HepG2 (cell line): ENCODE measurements at regions not wholly inside any gene's neighbourhood (a gene's known extent, or its start where the extent isn't known, plus 50 kb on each side); places are given as distances from the start of the nearest gene placed in this dataset.
"Not testable (repeated sequence)": the region's sequence is repeated elsewhere in the genome, so short reads cannot be mapped to it uniquely, and the experiment has no call there.

Experiments used
- ATAC-seq: fragments of 200-7000 bp; cut with Tn5 transposase; 3 replicates; pipeline ENCODE4 v1.9.1; 2020; ENCODE audit warnings: mild to moderate bottlenecking, moderate library complexity
- BruUV-seq: library from RNA; stranded (reverse); fragments of 400-500 nt; replicated peaks from 2 replicates; lab custom pipeline; 2021; lab: Mats Ljungman, UMichigan
- CTCF ChIA-PET: fragments of 300-600 bp; formaldehyde crosslinking; extraction: SDS; loops from one replicate; lab custom pipeline; 2021; ENCODE audit warnings: low total read pairs, inconsistent platforms, low intra/inter-chr PET ratio; lab: Yijun Ruan, JAX
- POLR2A ChIA-PET: fragments of 350-600 bp; sonication (Branson Sonifier 250); formaldehyde crosslinking; loops from one replicate; lab custom pipeline; 2020; ENCODE audit warnings: antibody characterized with exemption, inconsistent platforms; lab: Yijun Ruan, JAX
- DNase-seq: peaks from one replicate; pipeline ENCODE4 v3.0.0-alpha.2; 2015; ENCODE audit warnings: low spot score
- FAIRE-seq: peaks from 3 replicates; lab custom pipeline; 2011; peaks lifted over from hg19 to GRCh38; lab: Jason Lieb, UNC
- H2AFZ ChIP-seq: one replicate; pipeline ENCODE4 v1.6.1; 2011; ENCODE audit warnings: low read length, inconsistent platforms
- H3K27ac ChIP-seq: fragments of 300-600 bp; 3 replicates; pipeline ENCODE4 v1.8.0; 2011; ENCODE audit warnings: mixed run types, mild to moderate bottlenecking, mixed read lengths, low read length, inconsistent platforms; ENCODE audit not compliant: insufficient read depth; ENCODE audit errors: extremely low read length
- H3K27me3 ChIP-seq, 2 experiments: fragments of 200-600 bp in 1 of 2; 2 replicates in 1 of 2; 3 replicates in 1 of 2; pipeline versions ENCODE4 v1.6.0 to v1.8.0; 2011; ENCODE audit warnings: low read length in 2 of 2, mild to moderate bottlenecking in 2 of 2, moderate library complexity in 2 of 2, inconsistent platforms in 1 of 2; ENCODE audit not compliant: insufficient read depth in 2 of 2, control insufficient read depth in 1 of 2
- H3K36me3 ChIP-seq, 2 experiments: fragments of 200-600 bp in 1 of 2; replicated peaks in 1 of 2; 2 replicates in 1 of 2; 3 replicates in 1 of 2; pipeline versions ENCODE4 v1.5.1 to v1.8.0; 2011; ENCODE audit warnings: low read length in 2 of 2, inconsistent platforms in 1 of 2; ENCODE audit not compliant: insufficient read depth in 2 of 2, control insufficient read depth in 1 of 2
- H3K4me1 ChIP-seq: 2 replicates; pipeline ENCODE4 v1.5.1; 2012; ENCODE audit warnings: low read length, inconsistent platforms; ENCODE audit not compliant: insufficient read depth
- H3K4me2 ChIP-seq: 2 replicates; pipeline ENCODE4 v1.6.0; 2011; ENCODE audit warnings: low read depth, low read length, inconsistent platforms
- H3K4me3 ChIP-seq, 3 experiments: fragments of 200-600 bp in 1 of 3; sonication (generic), shearing (Covaris generic) in 1 of 3; replicated peaks in 1 of 3; 2 replicates each; pipeline ENCODE4 v1.5.1; 2011 to 2016; ENCODE audit warnings: low read length in 3 of 3, inconsistent platforms in 2 of 3, low read depth in 2 of 3, mild to moderate bottlenecking in 2 of 3, control low read depth in 1 of 3, mixed read lengths in 1 of 3; ENCODE audit not compliant: insufficient read depth in 1 of 3
- H3K79me2 ChIP-seq: one replicate; pipeline ENCODE4 v1.6.1; 2011; ENCODE audit warnings: low read length, inconsistent platforms; ENCODE audit not compliant: insufficient read depth
- H3K9ac ChIP-seq: 2 replicates; pipeline ENCODE4 v1.6.0; 2011; ENCODE audit warnings: mild to moderate bottlenecking, low read depth, low read length, inconsistent platforms; ENCODE audit not compliant: insufficient read depth
- H3K9me3 ChIP-seq: 2 replicates; pipeline ENCODE4 v1.5.1; 2012; ENCODE audit warnings: mild to moderate bottlenecking, low read length
- H4K20me1 ChIP-seq: 2 replicates; pipeline ENCODE4 v1.6.0; 2011; ENCODE audit warnings: inconsistent platforms, mild to moderate bottlenecking, low read length, moderate library complexity; ENCODE audit not compliant: insufficient read depth
- HNF1A ChIP-seq, 2 experiments: sonication (generic) in 1 of 2; formaldehyde crosslinking in 1 of 2; IDR thresholded peaks; 2 replicates each; pipeline versions ENCODE4 v1.4.0 to v1.6.1; 2016 to 2020; ENCODE audit warnings: borderline replicate concordance in 1 of 2, low read depth in 1 of 2, mild to moderate bottlenecking in 1 of 2, missing genetic modification reagents in 1 of 2
- HOXA3 ChIP-seq: sonication (generic); formaldehyde crosslinking; IDR thresholded peaks from 2 replicates; pipeline ENCODE4 v1.5.0; 2020; ENCODE audit warnings: missing genetic modification reagents
- MEIS2 ChIP-seq: sonication (generic); formaldehyde crosslinking; IDR thresholded peaks from 2 replicates; pipeline ENCODE4 v1.9.0; 2021; ENCODE audit warnings: mild to moderate bottlenecking, missing genetic modification reagents
- POGZ ChIP-seq: sonication (generic); formaldehyde crosslinking; IDR thresholded peaks from 2 replicates; pipeline ENCODE4 v1.4.0; 2020; ENCODE audit warnings: mild to moderate bottlenecking, missing genetic modification reagents
- ZC3H13 ChIP-seq: sonication (generic); formaldehyde crosslinking; IDR thresholded peaks from 2 replicates; pipeline ENCODE4 v1.8.1; 2023; ENCODE audit warnings: mild to moderate bottlenecking, missing genetic modification reagents, moderate library complexity
- ZFYVE20 ChIP-seq: sonication (generic); formaldehyde crosslinking; IDR thresholded peaks from 2 replicates; pipeline ENCODE4 v1.8.0; 2023; ENCODE audit warnings: low read depth, mild to moderate bottlenecking, moderate library complexity, missing genetic modification reagents, borderline replicate concordance
- ZIK1 ChIP-seq: sonication (generic); formaldehyde crosslinking; IDR thresholded peaks from 2 replicates; pipeline ENCODE4 v1.5.0; 2020; ENCODE audit warnings: mild to moderate bottlenecking, low read depth, missing genetic modification reagents, borderline replicate concordance
- ZNF354B ChIP-seq: sonication (generic); formaldehyde crosslinking; IDR thresholded peaks from 2 replicates; pipeline ENCODE4 v1.8.0; 2022; ENCODE audit warnings: mild to moderate bottlenecking, missing genetic modification reagents
- ZNF513 ChIP-seq: sonication (generic); formaldehyde crosslinking; conservative IDR thresholded peaks from 2 replicates; pipeline ENCODE4 v1.5.0; 2020; ENCODE audit warnings: missing genetic modification reagents
- ZNF550 ChIP-seq: sonication (generic); formaldehyde crosslinking; IDR thresholded peaks from 2 replicates; pipeline ENCODE4 v1.4.0; 2020; ENCODE audit warnings: mild to moderate bottlenecking, missing genetic modification reagents, borderline replicate concordance
- WGBS: methylation state at CpG from one replicate; pipeline ENCODE4 v1.1.6; 2017; ENCODE audit warnings: low lambda C conversion rate; 5-methylcytosine and 5-hydroxymethylcytosine counted together
- in situ Hi-C: cut with HindIII; loops from 2 replicates; pipeline ENCODE4 v1.10.0; 2017; ENCODE audit warnings: low pct_unique_long_range_greater_than_20kb; ENCODE audit not compliant: extremely low pct_ligation_motif_present
- intact Hi-C: fragments of 100-400 bp; cut with micrococcal nuclease; formaldehyde crosslinking; loops from one replicate; pipeline ENCODE4 v1.10.0; 2022; ENCODE audit not compliant: unreplicated experiment

GRCh38 chr3:72077473-72078259 is 292.7 kb upstream of the PROK2 start:
- 54% methylated on average over 6 of the region's 6 CpGs for WGBS
- DNase-seq (no peak), ATAC-seq (no peak), FAIRE-seq (no peak)
- BruUV-seq: no TSS peak
- ChIA-PET POLR2A (no interaction called here), CTCF (no interaction called here)
- intact Hi-C loops: no loop called here
- H3K9ac ChIP-seq: no peak overlapping the region
- no peaks in the 10 kb centered on the region for H3K27me3 ChIP-seq
- no peak overlapping the region for H3K4me3 ChIP-seq
- in situ Hi-C loops: no loop called here
- H3K9me3 ChIP-seq: peaks cover 15% of the 10 kb centered on the region
- TF ChIP-seq ZIK1 (CRISPR knock-in tag): no peak
- no peak for TF ChIP-seq ZNF513 (CRISPR knock-in tag)
- no peak for TF ChIP-seq HNF1A (IDR thresholded peaks at IDR 0.05; ENCODE audit: low read depth)
- TF ChIP-seq HNF1A (CRISPR knock-in tag; IDR thresholded peaks at IDR 0.05; ENCODE audit: borderline replicate concordance): no peak
- no peak for TF ChIP-seq MEIS2 (CRISPR knock-in tag)
- no peak for TF ChIP-seq HOXA3 (CRISPR knock-in tag)
- no peak for TF ChIP-seq ZNF550 (CRISPR knock-in tag)
- TF ChIP-seq ZFYVE20: no peak
- no peak for TF ChIP-seq ZNF354B (CRISPR knock-in tag)
- no peak for TF ChIP-seq ZC3H13 (CRISPR knock-in tag)
- no peak for TF ChIP-seq POGZ (CRISPR knock-in tag)
- H2AFZ ChIP-seq: no peak overlapping the region
- no peaks in the 10 kb centered on the region for H4K20me1 ChIP-seq
- no peaks in the 10 kb centered on the region for H3K36me3 ChIP-seq
- H3K79me2 ChIP-seq: no peaks in the 10 kb centered on the region
- H3K4me2 ChIP-seq: no peak overlapping the region
- no peak overlapping the region for H3K27ac ChIP-seq
- peaks cover 11% of the 10 kb centered on the region for H3K4me1 ChIP-seq

- H3K4me3 ChIP-seq, H3K27ac ChIP-seq, in situ Hi-C loops, H3K27me3 ChIP-seq, DNase-seq, H3K4me2 ChIP-seq, H3K4me1 ChIP-seq, ATAC-seq, CTCF ChIA-PET, H3K79me2 ChIP-seq, H4K20me1 ChIP-seq, H3K36me3 ChIP-seq, intact Hi-C loops, H3K9ac ChIP-seq, POLR2A ChIA-PET, FAIRE-seq, BruUV-seq, H2AFZ ChIP-seq: not testable (repeated sequence)
- 32% methylated on average over 7 of the region's 7 CpGs for WGBS
- H3K9me3 ChIP-seq: peaks cover 15% of the 10 kb centered on the region
These were observed 290.9 kb upstream of the PROK2 start for GRCh38 chr3:72075848-72076247.
